MM.1S (cell line): ENCODE measurements at regions not wholly inside any gene's neighbourhood (a gene's known extent, or its start where the extent isn't known, plus 50 kb on each side); places are given as distances from the start of the nearest gene placed in this dataset.

Source experiments
- DNase-seq: peaks from one replicate; pipeline ENCODE4 v3.0.0-alpha.2; 2015
- H2AFZ ChIP-seq: fragments of 300-600 bp; sonication (generic); 2 replicates; pipeline ENCODE4 v1.6.0; 2016; ENCODE audit warnings: antibody characterized with exemption, low read length
- H3F3A ChIP-seq: fragments of 300-600 bp; sonication (generic); 2 replicates; pipeline ENCODE4 v1.6.1; 2016; ENCODE audit warnings: mild to moderate bottlenecking, antibody characterized with exemption, low read length, moderate library complexity, mixed read lengths; ENCODE audit not compliant: insufficient read depth
- H3K27ac ChIP-seq: fragments of 300-600 bp; sonication (generic); 2 replicates; pipeline ENCODE4 v1.5.1; 2016; ENCODE audit warnings: mild to moderate bottlenecking, low read length
- H3K27me3 ChIP-seq: fragments of 300-600 bp; sonication (generic); replicated peaks from 2 replicates; pipeline ENCODE4 v1.6.0; 2016; ENCODE audit warnings: low read length; ENCODE audit not compliant: insufficient read depth
- H3K36me3 ChIP-seq: fragments of 300-600 bp; sonication (generic); replicated peaks from 2 replicates; pipeline ENCODE4 v1.6.1; 2016; ENCODE audit warnings: mild to moderate bottlenecking, low read length, mixed read lengths; ENCODE audit not compliant: insufficient read depth
- H3K4me1 ChIP-seq: fragments of 300-600 bp; sonication (generic); 2 replicates; pipeline ENCODE4 v1.6.1; 2016; ENCODE audit warnings: low read length, mixed read lengths
- H3K4me2 ChIP-seq: fragments of 300-600 bp; sonication (generic); 2 replicates; pipeline ENCODE4 v1.6.0; 2016; ENCODE audit warnings: low read depth, low read length
- H3K4me3 ChIP-seq: fragments of 300-600 bp; sonication (generic); 2 replicates; pipeline ENCODE4 v1.5.1; 2016; ENCODE audit warnings: low read length, mixed read lengths
- H3K79me2 ChIP-seq: fragments of 300-600 bp; sonication (generic); 2 replicates; pipeline ENCODE4 v1.6.1; 2016; ENCODE audit warnings: mixed run types, low read length, mixed read lengths
- H3K9ac ChIP-seq: fragments of 300-600 bp; sonication (generic); 2 replicates; pipeline ENCODE4 v1.6.1; 2016; ENCODE audit warnings: low read length, mixed read lengths
- H3K9me2 ChIP-seq: fragments of 300-600 bp; sonication (generic); replicated peaks from 2 replicates; pipeline ENCODE4 v1.6.1; 2016; ENCODE audit warnings: mild to moderate bottlenecking, low read length, mixed read lengths; ENCODE audit not compliant: insufficient read depth
- H3K9me3 ChIP-seq: fragments of 300-600 bp; sonication (generic); replicated peaks from 2 replicates; pipeline ENCODE4 v1.6.1; 2016; ENCODE audit warnings: mild to moderate bottlenecking, low read length, mixed read lengths; ENCODE audit not compliant: insufficient read depth
- H4K20me1 ChIP-seq: fragments of 300-600 bp; sonication (generic); 2 replicates; pipeline ENCODE4 v1.6.1; 2016; ENCODE audit warnings: mild to moderate bottlenecking, low read length, moderate library complexity, mixed read lengths; ENCODE audit not compliant: insufficient read depth
- EZH2 ChIP-seq: fragments of 300-600 bp; sonication (generic); optimal IDR thresholded peaks from 2 replicates; pipeline ENCODE3; 2017; ENCODE audit warnings: low read depth, mild to moderate bottlenecking, antibody characterized with exemption, low read length, mixed read lengths
- EZH2phosphoT487 ChIP-seq: fragments of 300-600 bp; sonication (generic); IDR thresholded peaks from 2 replicates; pipeline ENCODE4 v1.6.1; 2018; ENCODE audit warnings: antibody characterized with exemption, low read length
- TF ChIP-seq, protein P1 (sequence below): fragments of 300-600 bp; sonication (generic); IDR thresholded peaks from 2 replicates; pipeline ENCODE4 v1.5.1; 2016; ENCODE audit warnings: antibody characterized with exemption, low read length, mixed read lengths

DNA sequence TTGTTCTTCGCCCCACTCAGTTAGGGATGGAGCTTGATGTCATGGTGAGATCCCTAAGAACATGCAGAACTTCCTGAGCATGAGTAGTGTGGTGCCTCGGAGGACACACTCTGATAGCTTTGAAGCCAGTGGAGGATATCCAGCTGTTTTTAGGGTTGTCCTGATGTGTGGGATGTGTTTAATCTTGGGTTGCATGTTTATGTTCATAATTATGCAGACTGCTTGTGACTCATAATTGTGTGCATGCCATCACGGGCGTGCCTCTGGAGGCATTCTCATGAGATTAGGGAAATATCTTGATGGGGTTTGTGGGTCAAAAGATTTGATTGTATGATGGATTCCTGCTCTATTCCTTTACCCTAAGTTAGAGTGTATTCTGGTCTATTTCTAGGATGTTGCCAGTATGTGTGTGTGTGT lies 267.4 kb upstream of the PELI2 start:
- no peak overlapping the region for H3K9ac ChIP-seq
- no peaks in the 10 kb centered on the region for H3K27me3 ChIP-seq
- H3K79me2 ChIP-seq = no peaks in the 10 kb centered on the region
- DNase-seq = no peak
- H3K4me1 ChIP-seq = no peaks in the 10 kb centered on the region
- no peaks in the 10 kb centered on the region for H3K9me3 ChIP-seq
- no peak overlapping the region for H2AFZ ChIP-seq
- H3K36me3 ChIP-seq = no peaks in the 10 kb centered on the region
- no peaks in the 10 kb centered on the region for H3K9me2 ChIP-seq
- no peaks in the 10 kb centered on the region for H3F3A ChIP-seq
- no peaks in the 10 kb centered on the region for H4K20me1 ChIP-seq
- no peak overlapping the region for H3K27ac ChIP-seq
- TF ChIP-seq, protein P1, sequence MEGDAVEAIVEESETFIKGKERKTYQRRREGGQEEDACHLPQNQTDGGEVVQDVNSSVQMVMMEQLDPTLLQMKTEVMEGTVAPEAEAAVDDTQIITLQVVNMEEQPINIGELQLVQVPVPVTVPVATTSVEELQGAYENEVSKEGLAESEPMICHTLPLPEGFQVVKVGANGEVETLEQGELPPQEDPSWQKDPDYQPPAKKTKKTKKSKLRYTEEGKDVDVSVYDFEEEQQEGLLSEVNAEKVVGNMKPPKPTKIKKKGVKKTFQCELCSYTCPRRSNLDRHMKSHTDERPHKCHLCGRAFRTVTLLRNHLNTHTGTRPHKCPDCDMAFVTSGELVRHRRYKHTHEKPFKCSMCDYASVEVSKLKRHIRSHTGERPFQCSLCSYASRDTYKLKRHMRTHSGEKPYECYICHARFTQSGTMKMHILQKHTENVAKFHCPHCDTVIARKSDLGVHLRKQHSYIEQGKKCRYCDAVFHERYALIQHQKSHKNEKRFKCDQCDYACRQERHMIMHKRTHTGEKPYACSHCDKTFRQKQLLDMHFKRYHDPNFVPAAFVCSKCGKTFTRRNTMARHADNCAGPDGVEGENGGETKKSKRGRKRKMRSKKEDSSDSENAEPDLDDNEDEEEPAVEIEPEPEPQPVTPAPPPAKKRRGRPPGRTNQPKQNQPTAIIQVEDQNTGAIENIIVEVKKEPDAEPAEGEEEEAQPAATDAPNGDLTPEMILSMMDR = no peak
- TF ChIP-seq EZH2 (no peak), EZH2phosphoT487 (no peak)
- H3K4me3 ChIP-seq = no peak overlapping the region
- no peak overlapping the region for H3K4me2 ChIP-seq

DNA sequence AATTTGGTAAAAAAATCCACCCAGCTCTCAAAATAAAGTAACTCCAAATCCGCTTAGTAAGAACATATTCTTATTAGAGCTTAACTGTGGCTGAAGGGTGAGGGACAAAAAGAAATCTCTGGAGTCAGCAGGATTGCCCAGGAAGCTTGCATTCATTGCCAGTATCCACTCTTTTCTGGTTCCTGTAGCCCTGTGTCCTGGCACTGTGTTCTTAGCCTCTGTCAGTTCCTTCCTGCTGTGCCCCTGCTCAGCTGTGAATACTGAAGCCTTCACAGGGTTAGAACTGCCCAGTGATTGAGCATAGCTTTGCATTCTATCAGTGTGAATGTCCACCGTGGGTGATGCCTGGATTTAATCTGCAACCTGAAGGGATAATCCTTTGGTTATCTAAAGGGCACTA lies 266.9 kb upstream of the PELI2 start:
- no peaks in the 10 kb centered on the region for H3K9me2 ChIP-seq
- no peak overlapping the region for H2AFZ ChIP-seq
- no peak overlapping the region for H3K9ac ChIP-seq
- no peak overlapping the region for H3K4me2 ChIP-seq
- H3K4me3 ChIP-seq = no peak overlapping the region
- no peak overlapping the region for H3K27ac ChIP-seq
- no peaks in the 10 kb centered on the region for H3K27me3 ChIP-seq
- H4K20me1 ChIP-seq = no peaks in the 10 kb centered on the region
- H3K9me3 ChIP-seq = no peaks in the 10 kb centered on the region
- no peaks in the 10 kb centered on the region for H3K79me2 ChIP-seq
- no peaks in the 10 kb centered on the region for H3K4me1 ChIP-seq
- DNase-seq = no peak
- TF ChIP-seq EZH2phosphoT487 (no peak), EZH2 (no peak)
- TF ChIP-seq, protein P1 = no peak
- no peaks in the 10 kb centered on the region for H3K36me3 ChIP-seq
- no peaks in the 10 kb centered on the region for H3F3A ChIP-seq

DNA sequence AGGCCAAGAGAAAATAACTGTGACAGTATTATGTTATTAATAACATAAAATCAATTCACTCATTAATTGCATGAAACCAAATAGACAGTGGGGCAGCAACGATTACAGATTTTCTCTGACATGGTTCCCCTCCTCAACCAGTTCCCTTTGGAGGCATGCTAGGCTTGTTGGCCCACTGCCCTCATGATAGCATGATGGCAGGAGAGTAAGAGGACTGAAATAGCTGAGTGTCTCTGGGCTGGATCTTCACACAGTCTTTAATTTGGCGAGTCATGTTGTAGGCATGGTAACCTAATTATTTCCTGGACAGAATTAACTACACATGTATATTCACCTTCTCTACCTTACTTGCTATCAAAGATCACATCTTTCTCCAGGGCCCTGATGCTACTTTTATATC lies 266.2 kb upstream of the PELI2 start:
- Histone ChIP-seq H3F3A (no peaks in the 10 kb centered on the region), H2AFZ (no peak overlapping the region), H3K27me3 (no peaks in the 10 kb centered on the region), H3K27ac (no peak overlapping the region), H3K9me3 (no peaks in the 10 kb centered on the region), H3K9ac (no peak overlapping the region), H3K4me2 (no peak overlapping the region), H3K4me1 (no peaks in the 10 kb centered on the region), H3K4me3 (no peak overlapping the region), H3K36me3 (no peaks in the 10 kb centered on the region), H4K20me1 (no peaks in the 10 kb centered on the region), H3K79me2 (no peaks in the 10 kb centered on the region), H3K9me2 (no peaks in the 10 kb centered on the region)
- TF ChIP-seq EZH2phosphoT487 = no peak
- TF ChIP-seq, protein P1 = no peak
- no peak for TF ChIP-seq EZH2
- DNase-seq = no peak
